ENCODE measurements at regions not wholly inside any gene's neighbourhood (a gene's known extent, or its start where the extent isn't known, plus 50 kb on each side); places are given as distances from the start of the nearest gene placed in this dataset.

DNA sequence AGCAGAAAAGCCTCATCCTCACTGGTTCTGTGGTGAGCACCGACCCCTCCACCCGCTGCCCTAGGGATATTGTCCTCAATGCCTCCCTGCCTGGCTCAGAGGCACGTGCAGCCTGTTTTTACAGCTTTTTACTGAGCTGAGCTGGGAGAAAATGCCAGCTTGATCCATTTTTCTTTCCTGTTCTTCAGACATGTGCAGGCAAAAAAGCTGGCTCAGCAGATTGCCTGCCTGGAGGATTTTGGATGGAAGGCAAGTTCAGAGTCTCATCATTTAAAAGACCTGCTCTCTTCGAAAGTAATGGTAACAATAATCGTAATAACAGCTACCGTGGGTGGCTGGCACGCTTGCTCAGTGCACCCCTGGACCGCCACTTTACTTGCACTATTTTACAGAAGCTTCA lies 135.0 kb upstream of the SMIM23 start:
- no peak for DNase-seq
- Histone ChIP-seq H3K4me1 (no peaks in the 10 kb centered on the region), H3K27ac (no peak overlapping the region), H3K27me3 (peaks cover 0 to 8% of the 10 kb centered on the region in 2 donors), H3K36me3 (no peaks in the 10 kb centered on the region), H3K9me3 (no peaks in the 10 kb centered on the region), H3K4me3 (no peak overlapping the region)
- intact Hi-C loops (cut with DNase I; ENCODE audit: low total_unique reads) = no loop called here
- TF ChIP-seq, protein P1, sequence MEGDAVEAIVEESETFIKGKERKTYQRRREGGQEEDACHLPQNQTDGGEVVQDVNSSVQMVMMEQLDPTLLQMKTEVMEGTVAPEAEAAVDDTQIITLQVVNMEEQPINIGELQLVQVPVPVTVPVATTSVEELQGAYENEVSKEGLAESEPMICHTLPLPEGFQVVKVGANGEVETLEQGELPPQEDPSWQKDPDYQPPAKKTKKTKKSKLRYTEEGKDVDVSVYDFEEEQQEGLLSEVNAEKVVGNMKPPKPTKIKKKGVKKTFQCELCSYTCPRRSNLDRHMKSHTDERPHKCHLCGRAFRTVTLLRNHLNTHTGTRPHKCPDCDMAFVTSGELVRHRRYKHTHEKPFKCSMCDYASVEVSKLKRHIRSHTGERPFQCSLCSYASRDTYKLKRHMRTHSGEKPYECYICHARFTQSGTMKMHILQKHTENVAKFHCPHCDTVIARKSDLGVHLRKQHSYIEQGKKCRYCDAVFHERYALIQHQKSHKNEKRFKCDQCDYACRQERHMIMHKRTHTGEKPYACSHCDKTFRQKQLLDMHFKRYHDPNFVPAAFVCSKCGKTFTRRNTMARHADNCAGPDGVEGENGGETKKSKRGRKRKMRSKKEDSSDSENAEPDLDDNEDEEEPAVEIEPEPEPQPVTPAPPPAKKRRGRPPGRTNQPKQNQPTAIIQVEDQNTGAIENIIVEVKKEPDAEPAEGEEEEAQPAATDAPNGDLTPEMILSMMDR (IDR thresholded peaks at IDR 0.05) = no peak

DNA sequence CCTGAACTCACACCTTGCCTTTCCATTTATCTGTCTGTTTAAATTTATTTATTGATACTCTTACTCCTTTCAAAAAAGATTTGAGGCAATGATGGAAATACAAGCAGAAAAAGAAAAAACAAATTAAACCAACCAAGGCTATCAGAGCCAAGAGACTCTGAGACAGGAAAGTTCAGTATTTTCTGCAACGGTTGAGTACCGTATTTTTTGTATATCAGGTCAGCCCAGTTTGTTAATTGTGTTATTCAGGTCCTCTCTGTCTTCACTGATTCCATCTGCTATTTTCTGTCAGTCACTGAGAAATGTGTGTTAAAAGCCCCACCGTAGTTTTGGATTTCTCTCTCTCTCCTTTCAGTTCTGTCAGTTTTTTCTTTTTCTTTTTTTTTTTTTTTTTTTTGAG lies 134.5 kb upstream of the SMIM23 start:
- TF ChIP-seq, protein P1 (IDR thresholded peaks at IDR 0.05) = no peak
- intact Hi-C loops (cut with DNase I; ENCODE audit: low total_unique reads) = no loop called here
- Histone ChIP-seq H3K27me3 (peaks cover 0 to 8% of the 10 kb centered on the region in 2 donors), H3K36me3 (no peaks in the 10 kb centered on the region), H3K4me1 (no peaks in the 10 kb centered on the region), H3K27ac (no peak overlapping the region), H3K9me3 (no peaks in the 10 kb centered on the region), H3K4me3 (no peak overlapping the region)
- DNase-seq = no peak

- no peak for DNase-seq
- Histone ChIP-seq H3K4me1 (no peaks in the 10 kb centered on the region), H3K4me3 (no peak overlapping the region), H3K27me3 (no peaks in the 10 kb centered on the region), H3K36me3 (no peaks in the 10 kb centered on the region), H3K9me3 (no peaks in the 10 kb centered on the region), H3K27ac (no peak overlapping the region)
- TF ChIP-seq, protein P1 (IDR thresholded peaks at IDR 0.05) = no peak
- intact Hi-C loops (cut with DNase I; ENCODE audit: low total_unique reads) = no loop called here
These were observed 130.7 kb upstream of the SMIM23 start for GRCh38 chr5:171654881-171655280.

GRCh38 chr5:171657473-171657872 lies 128.1 kb upstream of the SMIM23 start:
- intact Hi-C loops (cut with DNase I; ENCODE audit: low total_unique reads) = no loop called here
- DNase-seq = no peak
- TF ChIP-seq, protein P1 (IDR thresholded peaks at IDR 0.05) = no peak
- H3K9me3 ChIP-seq = no peaks in the 10 kb centered on the region
- H3K27ac ChIP-seq = no peak overlapping the region
- no peak overlapping the region for H3K4me3 ChIP-seq
- H3K27me3 ChIP-seq = no peaks in the 10 kb centered on the region
- H3K36me3 ChIP-seq = no peaks in the 10 kb centered on the region
- H3K4me1 ChIP-seq = peaks cover 0 to 21% (median 0%) of the 10 kb centered on the region in 4 donors

- TF ChIP-seq, protein P1 (IDR thresholded peaks at IDR 0.05) = no peak
- intact Hi-C loops (cut with DNase I; ENCODE audit: low total_unique reads) = no loop called here
- no peak overlapping the region for H3K27ac ChIP-seq
These were observed 125.7 kb upstream of the SMIM23 start for GRCh38 chr5:171659896-171660295.

GRCh38 chr5:171660434-171660833 lies 125.2 kb upstream of the SMIM23 start:
- Histone ChIP-seq H3K9me3 (no peaks in the 10 kb centered on the region), H3K4me3 (no peak overlapping the region), H3K27me3 (no peaks in the 10 kb centered on the region), H3K27ac (no peak overlapping the region), H3K36me3 (no peaks in the 10 kb centered on the region), H3K4me1 (peaks cover 0 to 21% (median 0%) of the 10 kb centered on the region in 4 donors)
- TF ChIP-seq, protein P1 (IDR thresholded peaks at IDR 0.05) = no peak
- DNase-seq = no peak
- intact Hi-C loops (cut with DNase I; ENCODE audit: low total_unique reads) = no loop called here

More at GRCh38 chr5:171659896-171660295, 125.7 kb upstream of the SMIM23 start:
- Histone ChIP-seq H3K9me3 (no peaks in the 10 kb centered on the region), H3K27me3 (no peaks in the 10 kb centered on the region), H3K4me1 (peaks cover 0 to 21% (median 0%) of the 10 kb centered on the region in 4 donors), H3K36me3 (no peaks in the 10 kb centered on the region), H3K4me3 (no peak overlapping the region)
- DNase-seq = no peak

Measured in tibial artery (tissue), 4 donors.